Head of caudate nucleus (tissue), 42 donors: ENCODE measurements at regions not wholly inside any gene's neighbourhood (a gene's known extent, or its start where the extent isn't known, plus 50 kb on each side); places are given as distances from the start of the nearest gene placed in this dataset.
A peak's percentile ranks its signal among the peaks of the same experiment; 100 is the strongest.

Experiments
- DNase-seq, 42 donors: peaks; one replicate each; pipeline versions ENCODE4 v3.0.0 to v3.0.0-alpha.2; 2020 to 2021; ENCODE audit warnings: mixed read lengths in 7 of 42
- intact Hi-C: fragments of 100-400 bp; cut with DNase I; formaldehyde crosslinking; loops from one replicate; pipeline ENCODE4 v1.15.0; 2022

GRCh38 chr12:113594967-113595366, 123.3 kb upstream of the LHX5 start:
- intact Hi-C loops: no loop called here
- no peak for DNase-seq

DNA sequence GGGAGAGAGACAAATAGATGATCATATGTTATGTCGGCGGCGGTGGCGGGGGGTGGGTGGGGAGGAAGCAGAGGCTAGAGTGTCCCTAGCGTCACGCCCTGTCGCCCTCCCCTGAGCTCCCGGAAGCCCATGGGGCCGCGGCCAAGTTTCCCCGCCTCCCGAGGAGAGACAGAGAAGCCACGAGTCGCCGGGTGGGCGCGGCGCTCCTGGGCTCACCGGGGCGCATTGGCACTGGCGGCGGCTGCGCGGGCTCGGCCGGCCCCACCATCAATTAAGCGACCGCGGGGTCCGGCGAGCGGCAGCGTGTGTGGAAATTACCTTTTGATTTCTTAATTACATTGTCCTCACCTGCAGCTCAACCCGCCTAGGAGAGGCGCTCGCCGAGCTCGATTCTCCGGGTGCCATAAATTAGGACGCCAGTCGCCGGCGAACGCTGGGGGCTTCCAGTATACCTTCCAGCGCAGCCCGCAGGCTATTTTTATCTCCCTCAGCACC, 119.9 kb upstream of the LHX5 start:
- DNase-seq: peak in 18 of 42 donors; percentile 9 to 56 (median 23)
- intact Hi-C loops: no loop called here

GRCh38 chr12:113589437-113589836, 117.8 kb upstream of the LHX5 start:
- DNase-seq: no peak
- intact Hi-C loops: no loop called here

- DNase-seq: no peak
- intact Hi-C loops: no loop called here
Observed at GRCh38 chr12:113587720-113588119, 116.0 kb upstream of the LHX5 start.

DNA sequence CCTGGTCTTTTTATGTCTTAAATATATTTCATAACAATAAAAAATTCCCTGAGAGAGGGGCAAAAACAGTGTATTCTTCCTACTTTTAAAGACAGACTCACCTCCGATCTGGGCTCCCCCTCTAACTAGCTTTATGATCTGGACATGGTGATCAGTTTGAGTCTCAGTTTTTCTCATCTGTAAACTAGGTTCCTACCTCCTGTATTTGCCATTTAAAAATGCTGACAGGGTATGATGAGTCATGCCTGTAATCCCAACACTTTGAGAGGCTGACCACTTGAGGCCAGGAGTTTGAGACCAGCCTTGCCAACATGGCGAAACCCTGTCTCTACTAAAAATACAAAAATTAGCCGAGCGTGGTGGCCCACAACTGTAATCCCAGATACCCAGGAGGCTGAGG, 114.8 kb upstream of the LHX5 start:
- intact Hi-C loops: no loop called here
- DNase-seq: no peak

DNA sequence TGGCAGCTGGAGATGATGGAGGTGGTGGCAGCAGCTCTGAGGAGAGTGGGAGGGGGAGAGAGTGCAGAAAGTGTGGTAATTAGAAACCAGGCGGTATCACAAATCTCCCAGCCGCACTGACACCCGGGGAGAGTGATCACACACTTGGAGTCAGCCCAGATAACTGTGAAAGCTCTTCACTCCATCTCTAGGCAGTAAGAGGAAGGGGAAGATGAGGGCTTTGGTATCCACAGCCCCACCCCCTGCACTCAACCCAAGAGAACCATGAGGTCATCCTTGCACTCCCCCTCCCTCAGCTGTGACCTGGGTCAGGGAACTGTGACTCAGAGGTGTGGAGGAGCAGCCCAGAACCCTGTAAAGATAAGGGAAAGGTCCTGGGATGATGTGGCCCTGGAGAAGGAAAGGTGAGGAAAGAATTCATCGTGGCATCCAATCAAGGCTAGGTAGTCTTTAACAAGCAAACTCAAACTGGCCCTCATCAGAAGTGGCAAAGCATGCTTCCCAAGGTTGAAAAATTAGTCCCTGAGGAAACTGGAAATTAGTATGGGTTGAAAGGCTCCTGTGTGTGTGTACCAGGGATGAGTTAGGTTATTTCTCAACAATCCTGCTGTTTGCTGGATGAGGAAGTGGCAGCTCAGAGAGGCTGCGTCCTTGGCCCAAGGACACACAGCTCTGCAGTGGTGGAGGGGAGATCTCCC, 111.0 kb upstream of the LHX5 start:
- DNase-seq: peak in 18 of 42 donors; percentile 4 to 57 (median 25)

DNA sequence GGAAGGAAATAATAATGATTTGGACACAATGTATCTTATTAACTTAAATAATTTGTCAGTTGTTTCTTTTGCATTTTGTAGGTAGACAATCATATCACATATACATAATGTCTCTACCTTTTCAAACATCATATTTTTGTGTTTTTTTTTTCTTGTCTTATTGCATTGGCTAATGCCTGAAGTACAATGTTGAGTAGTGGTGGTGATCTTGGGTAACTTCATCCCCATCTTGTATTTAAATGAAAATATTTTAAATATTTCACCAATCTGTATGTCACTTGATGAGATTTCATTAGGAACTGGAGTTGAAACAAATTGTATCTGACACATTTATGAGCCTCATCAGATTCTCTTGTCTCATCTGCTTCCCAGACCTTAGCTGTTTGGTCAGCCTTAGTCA, 109.7 kb upstream of the LHX5 start:
- intact Hi-C loops: no loop called here

More for the DNA sequence above, 111.0 kb upstream of the LHX5 start:
- intact Hi-C loops: no loop called here

DNA sequence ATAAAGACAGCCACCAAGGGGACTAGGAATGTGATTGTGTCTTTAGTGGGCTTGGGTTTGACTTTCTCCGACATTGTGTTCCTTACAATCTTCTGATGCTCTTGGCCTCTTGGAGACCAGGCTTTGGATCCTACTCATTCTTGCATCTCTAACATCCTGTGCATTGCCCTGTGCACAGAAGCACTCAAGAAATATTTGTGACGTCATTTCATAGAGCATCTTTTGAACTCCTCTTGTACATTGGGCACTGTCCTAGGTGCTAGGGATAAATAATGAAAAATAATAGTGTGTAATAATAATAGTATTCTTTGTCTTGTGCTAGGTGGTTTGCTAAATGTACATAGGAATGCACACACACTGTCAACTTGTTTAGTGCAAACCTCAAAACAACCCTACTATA, 108.8 kb upstream of the LHX5 start:
- intact Hi-C loops: no loop called here
- no peak for DNase-seq

More for the DNA sequence above, 109.7 kb upstream of the LHX5 start:
- DNase-seq: no peak

DNA sequence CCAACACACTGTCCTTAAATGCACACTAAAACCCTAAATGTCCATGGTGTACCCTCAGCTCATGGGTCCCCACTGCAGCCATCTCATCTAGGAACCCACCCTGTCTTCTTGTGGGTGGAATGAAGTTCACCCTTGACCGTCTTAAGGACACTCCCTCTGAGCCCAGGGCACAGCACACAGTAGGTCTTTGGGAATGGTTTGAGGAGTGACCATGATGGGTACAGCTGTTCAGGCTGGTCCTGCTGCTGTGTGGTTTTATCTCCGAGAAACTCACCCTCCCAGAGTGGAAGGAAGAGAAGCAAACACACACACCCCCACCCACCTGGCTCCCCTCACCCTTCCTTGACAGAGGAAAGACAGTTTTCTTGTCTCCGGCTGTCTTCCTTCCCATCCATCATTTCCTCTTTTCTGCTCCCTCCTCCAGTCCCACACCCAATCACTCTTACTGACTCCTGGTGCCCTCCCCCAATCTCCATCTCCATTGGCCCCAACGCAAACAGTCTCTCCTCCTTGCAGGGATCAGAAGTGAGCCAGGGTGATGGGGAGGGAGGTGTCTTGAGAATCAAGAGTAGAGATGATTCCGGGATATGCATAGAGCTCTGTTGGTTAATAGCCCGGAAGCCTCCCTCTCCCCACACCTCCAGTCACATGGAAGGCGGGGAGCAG, 105.9 kb upstream of the LHX5 start:
- intact Hi-C loops: no loop called here
- peak in 21 of 42 donors; percentile 1 to 66 (median 27) for DNase-seq

- DNase-seq: no peak
- intact Hi-C loops: no loop called here
Observed at GRCh38 chr12:113575386-113575785, 103.7 kb upstream of the LHX5 start.

GRCh38 chr12:113573148-113573547, 101.5 kb upstream of the LHX5 start:
- no peak for DNase-seq
- intact Hi-C loops: no loop called here

DNA sequence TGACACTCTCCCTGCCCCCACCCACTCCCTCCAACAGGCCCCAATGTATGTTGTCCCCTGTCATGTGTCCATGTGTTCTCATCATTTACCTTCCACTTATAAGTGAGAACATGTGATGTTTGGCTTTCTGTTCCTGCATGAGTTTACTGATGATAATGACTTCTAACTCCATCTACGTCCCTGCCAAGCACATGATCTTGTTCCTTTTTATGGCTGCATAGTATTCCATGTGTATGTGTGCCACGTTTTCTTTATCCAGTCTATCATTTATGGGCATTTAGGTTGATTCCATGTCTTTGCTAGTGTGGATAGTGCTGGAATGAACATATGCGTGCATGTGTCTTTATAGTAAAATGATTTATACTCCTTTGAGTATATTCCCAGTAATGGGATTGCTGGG, 100.0 kb upstream of the LHX5 start:
- no peak for DNase-seq
- intact Hi-C loops: no loop called here

- intact Hi-C loops: no loop called here
- DNase-seq: no peak
Observed at GRCh38 chr12:113569806-113570205, 98.1 kb upstream of the LHX5 start.

- intact Hi-C loops: no loop called here
- DNase-seq: no peak
Observed at GRCh38 chr12:113568021-113568420, 96.3 kb upstream of the LHX5 start.

- no peak for DNase-seq
- intact Hi-C loops: no loop called here
Observed at GRCh38 chr12:113565368-113565767, 93.7 kb upstream of the LHX5 start.

DNA sequence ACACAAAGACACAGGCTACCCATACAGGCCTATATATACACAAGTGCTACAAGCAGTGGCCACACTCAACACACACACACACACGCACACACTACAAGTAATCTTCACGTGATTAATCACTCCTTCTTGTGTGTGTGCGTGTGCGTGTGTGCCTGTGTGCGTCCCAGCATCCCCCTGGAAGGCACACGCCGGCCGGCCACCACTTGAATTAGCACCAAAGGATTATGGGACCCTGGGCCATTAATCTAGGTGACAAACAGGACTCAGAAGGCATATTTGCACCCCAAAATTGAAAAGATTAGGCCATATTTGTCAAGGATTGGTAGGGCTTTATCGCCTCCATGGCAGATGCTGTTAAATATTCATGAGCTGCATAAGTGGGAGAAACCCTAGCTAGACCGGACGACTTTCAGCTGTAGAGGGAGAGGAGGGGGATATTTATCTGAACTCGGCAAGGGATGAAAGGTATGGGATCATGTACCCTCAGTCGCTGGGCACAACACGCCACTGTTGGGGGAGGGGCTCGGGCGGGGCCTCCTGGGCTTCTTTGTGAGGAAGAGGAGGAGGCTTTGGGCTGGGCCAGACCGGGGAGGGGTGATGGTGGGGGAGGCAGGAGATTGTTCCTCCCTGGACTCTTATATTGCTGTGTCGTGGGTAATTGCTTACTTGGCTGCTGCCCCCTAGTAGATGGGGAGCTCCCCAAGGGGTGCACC, 89.6 kb upstream of the LHX5 start:
- no peak for DNase-seq
- intact Hi-C loops: no loop called here

DNA sequence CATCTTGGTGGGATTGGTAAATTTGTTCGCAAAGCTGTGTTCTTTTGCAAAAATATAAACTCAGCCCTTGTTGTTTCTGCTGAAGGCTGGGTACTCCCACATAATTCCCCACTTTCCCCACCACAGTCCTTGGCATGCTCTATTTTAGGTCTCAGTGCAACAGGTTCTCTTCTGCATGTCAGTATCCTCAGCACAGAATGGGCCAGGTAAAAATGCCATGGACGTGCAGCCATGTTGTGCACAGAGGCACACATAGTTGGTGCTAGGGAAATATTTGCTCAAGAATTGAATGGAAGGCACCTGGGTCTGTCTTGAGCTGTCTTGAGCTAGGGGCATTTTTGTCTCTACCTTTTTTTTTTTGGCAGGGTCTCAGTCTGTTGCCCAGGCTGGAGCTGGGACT, 87.8 kb upstream of the LHX5 start:
- no peak for DNase-seq
- intact Hi-C loops: no loop called here

GRCh38 chr12:113555226-113555625, 83.6 kb upstream of the LHX5 start:
- no peak for DNase-seq
- intact Hi-C loops: no loop called here

DNA sequence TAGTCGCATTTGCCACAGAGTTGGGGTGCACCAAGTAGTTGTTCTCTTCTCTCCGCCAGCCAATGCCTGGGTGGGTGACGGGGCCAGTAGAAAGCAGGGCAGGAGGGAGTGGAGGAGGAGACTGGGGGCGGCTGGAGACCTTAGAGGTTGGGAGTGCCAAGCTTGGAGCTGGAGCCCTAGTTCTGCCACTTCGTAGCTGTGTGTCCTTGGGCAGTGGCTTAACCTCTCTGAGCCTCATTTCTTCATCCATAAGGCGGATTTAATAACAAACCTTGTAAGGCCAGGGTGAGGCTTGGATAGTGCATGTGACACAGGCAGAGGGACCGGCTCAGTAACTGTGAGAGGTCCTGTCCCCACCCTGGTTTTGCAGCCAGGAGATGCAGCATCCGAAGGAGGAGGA, 81.1 kb upstream of the LHX5 start:
- DNase-seq: no peak
- intact Hi-C loops: no loop called here

- intact Hi-C loops: no loop called here
- no peak for DNase-seq
Observed at GRCh38 chr12:113551563-113551962, 79.9 kb upstream of the LHX5 start.
